Heart left ventricle (tissue), 16 donors: ENCODE measurements at regions not wholly inside any gene's neighbourhood (a gene's known extent, or its start where the extent isn't known, plus 50 kb on each side); places are given as distances from the start of the nearest gene placed in this dataset.

Experiments used
- ATAC-seq, 4 donors: fragments of 200-7000 bp; cut with Tn5 transposase; one replicate each; pipeline ENCODE4 v1.9.1; 2020 to 2022; ENCODE audit warnings: moderate library complexity in 4 of 4, mild to moderate bottlenecking in 3 of 4, moderate number of reproducible peaks in 1 of 4
- DNase-seq, 5 donors: peaks; one replicate each; pipeline ENCODE4 v3.0.0-alpha.2; 2020
- H3K27ac ChIP-seq, 12 donors: fragments of 200-600 bp; sonication (generic) in 4 of 12; one replicate each; pipeline versions ENCODE4 v1.5.0 to v1.8.0; 2016 to 2022; ENCODE audit warnings: mild to moderate bottlenecking in 2 of 12
- H3K27me3 ChIP-seq, 9 donors: fragments of 200-600 bp; sonication (generic) in 2 of 9; one replicate each; pipeline versions ENCODE4 v1.5.1 to v1.8.0; 2016 to 2022; ENCODE audit warnings: mild to moderate bottlenecking in 3 of 9
- H3K36me3 ChIP-seq, 9 donors: fragments of 200-600 bp; sonication (generic) in 2 of 9; one replicate each; pipeline versions ENCODE4 v1.5.0 to v1.8.0; 2018 to 2022; ENCODE audit warnings: mild to moderate bottlenecking in 2 of 9
- H3K4me1 ChIP-seq, 12 donors: fragments of 200-600 bp; sonication (generic) in 4 of 12; one replicate each; pipeline versions ENCODE4 v1.5.0 to v1.8.0; 2016 to 2022; ENCODE audit warnings: mild to moderate bottlenecking in 3 of 12
- H3K4me3 ChIP-seq, 12 donors: fragments of 200-600 bp; sonication (generic) in 4 of 12; one replicate each; pipeline versions ENCODE4 v1.5.0 to v1.8.0; 2017 to 2022; ENCODE audit warnings: mild to moderate bottlenecking in 9 of 12, moderate library complexity in 4 of 12
- H3K9me3 ChIP-seq, 12 donors: fragments of 200-600 bp; sonication (generic) in 4 of 12; one replicate each; pipeline versions ENCODE4 v1.5.0 to v1.8.0; 2016 to 2022; ENCODE audit warnings: mild to moderate bottlenecking in 1 of 12
- POLR2A ChIP-seq, 2 donors: fragments of 450-650 bp; IDR thresholded peaks; one replicate each; pipeline ENCODE4 v1.6.1; 2017; ENCODE audit warnings: antibody characterized with exemption in 2 of 2, mild to moderate bottlenecking in 2 of 2, moderate library complexity in 2 of 2
- WGBS, 4 donors: extraction: QIAGEN DNeasy Blood & Tissue Kit in 2 of 4; methylation state at CpG; one replicate each; pipeline versions ENCODE4 v1.1.5 to v1.1.7; 2013 to 2018; 5-methylcytosine and 5-hydroxymethylcytosine counted together
- intact Hi-C, 10 donors: fragments of 100-400 bp; cut with DNase I; formaldehyde crosslinking; loops; one replicate each; pipeline versions ENCODE4 v1.11.1 to v1.14.2; 2022
- TF ChIP-seq, protein P1 (sequence below), 12 donors: fragments of 200-600 bp; sonication (generic) in 4 of 12; IDR thresholded peaks; one replicate each; pipeline versions ENCODE4 v1.5.0 to v1.8.0; 2018 to 2022; ENCODE audit warnings: antibody characterized with exemption in 12 of 12, mild to moderate bottlenecking in 5 of 12
- donor health status: ischemic (EF 13 %, LVEDD 7.1; RV severe dilation, severe dysfunction).
- donor health status: healthy with polysubstance abuse.
- donor health status: DM: no; HTN: yes; CAD: no.
- donor health status: DM: no; HTN: no; CAD: no.
- donor health status: ischemic (EF 25% LVEDD 6.9; RV normal size, moderate dysfunction).
- donor health status: ischemic (EF 25% LVEDD 5.7; RV mildly dilated, moderate dysfunction).
- donor health status: healthy.
- donor health status: DM: yes; HTN: yes; CAD: no.
- donor health status: ischemic (EF 35%, LVEDD 5.7; RV mildly dilated, moderate dysfunction).
- donor health status: nonischemic (EF 11% LVEDD 7.7; RV severe dilation, severe dysfunction).
- donor health status: DM: yes; HTN: yes; CAD: no.
- donor health status: PGD.
- donor health status: ischemic (EF 29% LVEDD 5.4; RV normal size, mild dysfunction).
- donor health status: nonischemic (EF 23%, LVEDD 6.1; RV moderate dilation, normal function).

DNA sequence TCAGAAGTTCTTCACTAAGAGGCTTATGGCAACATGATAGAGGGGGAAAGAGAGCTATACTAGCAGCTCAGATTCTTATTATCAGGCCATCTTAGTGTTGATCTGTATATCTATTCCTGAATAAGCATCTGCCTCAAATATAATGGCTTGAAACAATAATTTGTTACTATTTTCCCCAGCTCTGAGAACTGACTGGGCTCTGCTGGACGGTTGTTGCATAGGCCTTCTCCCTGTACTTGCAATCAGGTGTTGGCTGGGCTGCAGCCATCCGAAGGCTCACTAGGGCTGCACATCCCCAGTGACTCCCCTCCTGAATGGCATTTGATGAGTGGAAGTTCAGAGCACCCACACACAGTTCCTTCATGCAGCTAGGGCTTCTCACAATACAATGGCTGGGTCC is 116.0 kb downstream of the PROX1 start:
- H3K27ac ChIP-seq: no peak overlapping the region
- intact Hi-C loops: loop anchor here in 1 of 10 donors (10.0 kb wide), 1 partner anchor 59 kb away; no protein-coding TSS in a partner anchor
- peaks cover 0 to 33% (median 8%) of the 10 kb centered on the region in 12 donors for H3K4me1 ChIP-seq
- DNase-seq (no peak), ATAC-seq (no peak)
- H3K36me3 ChIP-seq: no peaks in the 10 kb centered on the region
- H3K4me3 ChIP-seq: no peak overlapping the region
- peaks cover 0 to 3% (median 0%) of the 10 kb centered on the region in 9 donors for H3K27me3 ChIP-seq
- WGBS, 4 donors: 84 to 100% (median 92%) methylated on average over 1 to 2 of the region's 2 CpGs
- TF ChIP-seq, protein P1, sequence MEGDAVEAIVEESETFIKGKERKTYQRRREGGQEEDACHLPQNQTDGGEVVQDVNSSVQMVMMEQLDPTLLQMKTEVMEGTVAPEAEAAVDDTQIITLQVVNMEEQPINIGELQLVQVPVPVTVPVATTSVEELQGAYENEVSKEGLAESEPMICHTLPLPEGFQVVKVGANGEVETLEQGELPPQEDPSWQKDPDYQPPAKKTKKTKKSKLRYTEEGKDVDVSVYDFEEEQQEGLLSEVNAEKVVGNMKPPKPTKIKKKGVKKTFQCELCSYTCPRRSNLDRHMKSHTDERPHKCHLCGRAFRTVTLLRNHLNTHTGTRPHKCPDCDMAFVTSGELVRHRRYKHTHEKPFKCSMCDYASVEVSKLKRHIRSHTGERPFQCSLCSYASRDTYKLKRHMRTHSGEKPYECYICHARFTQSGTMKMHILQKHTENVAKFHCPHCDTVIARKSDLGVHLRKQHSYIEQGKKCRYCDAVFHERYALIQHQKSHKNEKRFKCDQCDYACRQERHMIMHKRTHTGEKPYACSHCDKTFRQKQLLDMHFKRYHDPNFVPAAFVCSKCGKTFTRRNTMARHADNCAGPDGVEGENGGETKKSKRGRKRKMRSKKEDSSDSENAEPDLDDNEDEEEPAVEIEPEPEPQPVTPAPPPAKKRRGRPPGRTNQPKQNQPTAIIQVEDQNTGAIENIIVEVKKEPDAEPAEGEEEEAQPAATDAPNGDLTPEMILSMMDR (IDR thresholded peaks at IDR 0.05): no peak
- no peak for TF ChIP-seq POLR2A (IDR thresholded peaks at IDR 0.05)
- peaks cover 0 to 12% (median 0%) of the 10 kb centered on the region in 12 donors for H3K9me3 ChIP-seq

DNA sequence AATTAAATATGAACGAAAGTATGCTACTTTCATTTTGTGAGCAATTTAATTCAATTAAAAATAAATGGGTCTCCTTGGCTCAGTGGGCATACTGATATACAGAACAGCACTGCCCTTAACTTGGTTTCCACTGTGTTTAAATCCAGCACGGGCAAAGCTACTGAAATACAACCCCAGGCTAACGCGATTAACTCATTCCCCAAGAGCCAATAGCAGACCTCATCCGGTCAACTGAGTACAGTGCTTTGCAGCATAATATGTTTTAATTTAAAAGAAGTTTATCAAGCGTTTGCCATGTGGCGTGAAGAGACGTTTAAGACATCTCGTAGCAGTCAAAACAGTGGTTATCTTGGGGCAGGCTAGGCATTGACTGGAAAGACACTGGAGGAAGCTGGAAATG is 118.6 kb downstream of the PROX1 start:
- 33 to 53% (median 50%) methylated on average over 9 of the region's 9 CpGs for WGBS, 4 donors
- Histone ChIP-seq H3K36me3 (no peaks in the 10 kb centered on the region), H3K4me3 (no peak overlapping the region), H3K27me3 (peaks cover 0 to 3% (median 0%) of the 10 kb centered on the region in 9 donors), H3K4me1 (peaks cover 0 to 39% (median 9%) of the 10 kb centered on the region in 12 donors), H3K9me3 (peaks cover 0 to 12% (median 0%) of the 10 kb centered on the region in 12 donors), H3K27ac (peak overlapping the region in 10 of 12 donors; percentile 75 to 97 (median 84))
- no peak for DNase-seq
- no peak for TF ChIP-seq POLR2A (IDR thresholded peaks at IDR 0.05)
- TF ChIP-seq, protein P1 (IDR thresholded peaks at IDR 0.05): no peak
- peak in 2 of 4 donors; percentile 20 to 57 for ATAC-seq
- intact Hi-C loops: loop anchor here in 6 of 10 donors (2.0 to 10.0 kb wide), 6 partner anchors 54 to 114 kb away; no protein-coding TSS in a partner anchor

DNA sequence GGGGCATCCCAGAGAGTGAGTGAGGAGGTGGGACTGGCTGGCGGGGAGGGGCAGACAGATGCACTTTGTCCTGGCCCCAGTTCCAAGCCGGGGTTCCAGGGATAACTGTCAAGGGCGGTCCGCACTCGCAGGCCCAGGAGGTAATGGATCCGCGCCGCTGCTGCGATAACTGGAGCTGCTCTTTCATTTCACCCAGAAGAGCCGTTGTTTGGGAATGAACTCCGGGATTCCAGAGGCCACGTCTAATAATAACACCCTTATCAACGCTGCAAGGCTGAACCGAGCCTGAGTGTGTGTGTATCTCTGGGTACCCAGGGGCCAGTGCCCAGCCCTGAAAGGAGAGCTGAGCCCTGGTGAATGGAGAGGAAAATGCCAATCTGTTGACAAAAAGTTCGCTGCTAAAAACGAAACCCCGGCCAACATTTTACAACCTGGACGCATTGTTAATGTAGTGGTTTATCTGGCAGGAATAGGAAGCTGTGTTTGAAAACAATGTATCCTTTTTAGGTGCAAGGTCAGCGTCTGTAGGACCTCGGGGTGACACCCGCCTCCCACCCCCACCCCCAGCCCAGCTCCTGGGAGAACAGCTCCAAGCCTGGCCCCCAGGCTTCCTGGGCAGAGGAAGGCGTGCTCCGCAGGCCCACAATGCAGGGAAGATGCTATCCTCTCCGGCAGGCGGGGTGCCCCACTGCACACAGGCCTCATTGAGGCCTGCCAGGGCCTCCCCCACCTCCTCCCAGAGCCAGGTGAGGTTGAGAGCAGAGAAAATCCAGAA is 119.7 kb downstream of the PROX1 start:
- TF ChIP-seq POLR2A (IDR thresholded peaks at IDR 0.05): no peak
- TF ChIP-seq, protein P1 (IDR thresholded peaks at IDR 0.05): peak in 1 of 12 donors; percentile 2
- intact Hi-C loops: loop anchor here in 7 of 10 donors (1.0 to 10.0 kb wide), 8 partner anchors 55 to 119 kb away; no protein-coding TSS in a partner anchor
- DNase-seq: peak; percentile 59 to 87 (median 69)
- peaks cover 0 to 3% (median 0%) of the 10 kb centered on the region in 9 donors for H3K27me3 ChIP-seq
- 4 to 15% (median 11%) methylated on average over 20 to 25 of the region's 25 CpGs for WGBS, 4 donors
- peaks cover 0 to 39% (median 9%) of the 10 kb centered on the region in 12 donors for H3K4me1 ChIP-seq
- peak overlapping the region; percentile 59 to 97 (median 84) for H3K27ac ChIP-seq
- peaks cover 0 to 12% (median 0%) of the 10 kb centered on the region in 12 donors for H3K9me3 ChIP-seq
- peak; percentile 95 to 97 (median 96) for ATAC-seq
- no peaks in the 10 kb centered on the region for H3K36me3 ChIP-seq
- H3K4me3 ChIP-seq: peak overlapping the region in 9 of 12 donors; percentile 8 to 40 (median 30)

DNA sequence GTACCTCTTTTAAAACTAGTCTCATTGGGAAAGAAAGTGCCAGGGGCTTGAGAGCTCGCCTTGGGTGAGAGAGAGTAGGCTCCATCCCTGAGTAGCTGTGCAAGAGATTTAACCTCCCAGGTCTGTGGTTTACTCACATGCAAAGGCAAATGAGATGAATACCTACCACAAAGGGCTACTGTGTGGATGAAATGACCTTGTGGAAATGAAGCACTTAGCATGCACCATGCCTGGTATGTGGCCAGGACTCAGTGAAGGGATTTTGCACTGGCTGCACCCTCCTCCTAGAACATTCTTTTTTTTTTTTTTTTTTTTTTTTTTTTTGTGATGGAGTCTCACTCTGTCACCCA is 120.3 kb downstream of the PROX1 start:
- DNase-seq (peak in 1 of 5 donors; percentile 22), ATAC-seq (peak; percentile 17 to 59 (median 31))
- Histone ChIP-seq H3K4me1 (peaks cover 0 to 39% (median 9%) of the 10 kb centered on the region in 12 donors), H3K27ac (peak overlapping the region; percentile 59 to 97 (median 84)), H3K4me3 (peak overlapping the region in 6 of 12 donors; percentile 12 to 40 (median 32)), H3K27me3 (peaks cover 0 to 3% (median 0%) of the 10 kb centered on the region in 9 donors), H3K36me3 (no peaks in the 10 kb centered on the region), H3K9me3 (peaks cover 0 to 12% (median 0%) of the 10 kb centered on the region in 12 donors)
- 58 to 82% (median 71%) methylated on average over 1 of the region's 1 CpG for WGBS, 4 donors
- TF ChIP-seq, protein P1 (IDR thresholded peaks at IDR 0.05): no peak
- intact Hi-C loops: loop anchor here in 6 of 10 donors (5.0 to 10.0 kb wide), 5 partner anchors 56 to 116 kb away; no protein-coding TSS in a partner anchor
